Ovary (tissue), 7 donors: ENCODE measurements at regions not wholly inside any gene's neighbourhood (a gene's known extent, or its start where the extent isn't known, plus 50 kb on each side); places are given as distances from the start of the nearest gene placed in this dataset.

Source experiments
- DNase-seq, 5 donors: peaks; one replicate each; pipeline ENCODE4 v3.0.0-alpha.2; 2019 to 2020
- H3K27ac ChIP-seq, 2 donors: fragments of 200-600 bp; one replicate each; pipeline versions ENCODE4 v1.5.1 to v1.8.0; 2019 to 2022
- H3K27me3 ChIP-seq: fragments of 200-600 bp; one replicate; pipeline ENCODE4 v1.8.0; 2022
- H3K36me3 ChIP-seq: fragments of 200-600 bp; sonication (generic); one replicate; pipeline ENCODE4 v1.5.1; 2019
- H3K4me1 ChIP-seq: one replicate; pipeline ENCODE4 v1.8.1; 2013; ENCODE audit warnings: mild to moderate bottlenecking, moderate library complexity; ENCODE audit not compliant: insufficient read depth
- H3K4me3 ChIP-seq: fragments of 200-600 bp; sonication (generic); one replicate; pipeline ENCODE4 v1.5.1; 2017
- H3K9me3 ChIP-seq, 2 donors: fragments of 200-600 bp in 1 of 2; sonication (generic) in 1 of 2; one replicate each; pipeline versions ENCODE4 v1.5.1 to v1.8.1; 2013 to 2019; ENCODE audit warnings: mild to moderate bottlenecking in 1 of 2, moderate library complexity in 1 of 2
- EP300 ChIP-seq: sonication (generic); formaldehyde crosslinking; IDR thresholded peaks from one replicate; pipeline ENCODE4 v1.6.1; 2017; ENCODE audit warnings: antibody characterized with exemption
- POLR2A ChIP-seq: fragments of 450-650 bp; IDR thresholded peaks from one replicate; pipeline ENCODE4 v1.6.1; 2017; ENCODE audit warnings: antibody characterized with exemption, mild to moderate bottlenecking, moderate library complexity
- WGBS, 3 donors: extraction: QIAGEN DNeasy Blood & Tissue Kit in 1 of 3; methylation state at CpG; one replicate each; pipeline versions ENCODE4 v1.1.5 to v1.1.7; 2013 to 2017; 5-methylcytosine and 5-hydroxymethylcytosine counted together
- intact Hi-C, 4 donors: fragments of 100-400 bp; cut with DNase I; formaldehyde crosslinking; loops; one replicate each; pipeline versions ENCODE4 v1.11.0 to v1.15.1; 2022 to 2023
- TF ChIP-seq, protein P1 (sequence below), 3 donors: fragments of 450-650 bp in 2 of 3; fragments of 200-600 bp in 1 of 3; IDR thresholded peaks; one replicate each; pipeline versions ENCODE4 v1.5.1 to v1.8.0; 2016 to 2022; ENCODE audit warnings: antibody characterized with exemption in 3 of 3, mild to moderate bottlenecking in 1 of 3
- donor health status: DM: no; HTN: no; CAD: no; lungs with moderate emphysema.
- donor health status: DM: no; HTN: no; CAD: no.
- donor health status: Bipolar disorder and iron deficiency.
- donor health status: DM: no; HTN: no; CAD: no.
- donor health status: DM: yes; HTN: yes; CAD: no.

DNA sequence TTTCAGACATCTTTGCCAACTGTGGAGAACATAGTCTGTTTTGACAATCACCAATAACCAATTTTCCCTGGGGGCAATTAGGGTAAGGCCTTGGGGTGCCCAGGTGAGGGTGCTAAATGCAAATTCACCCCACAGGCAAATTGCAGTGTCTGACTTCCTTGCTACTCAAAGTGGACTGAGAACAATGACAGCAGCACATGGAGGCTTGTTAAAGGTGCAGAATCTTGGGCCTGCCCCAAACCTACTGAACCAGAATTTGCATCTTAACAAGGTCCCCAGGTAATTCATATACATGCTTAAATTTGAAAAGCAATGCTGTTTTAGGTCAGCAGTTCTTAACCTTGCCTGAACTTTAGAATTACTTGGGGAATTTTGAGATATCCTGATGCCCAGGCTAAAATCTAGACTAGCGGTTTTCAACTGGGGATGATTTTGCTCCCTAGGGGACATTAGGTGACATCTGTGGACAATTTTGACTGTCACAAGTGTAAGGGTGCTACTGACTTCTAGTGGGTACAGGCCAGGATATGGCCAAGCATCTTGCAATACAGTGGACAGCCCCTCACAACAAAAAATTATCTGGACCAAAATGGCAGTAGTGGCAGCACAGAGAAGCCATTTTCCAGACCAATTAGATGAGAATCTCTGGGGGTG lies 80.2 kb upstream of the GCFC2 start:
- intact Hi-C loops: no loop called here
- TF ChIP-seq EP300: no peak
- TF ChIP-seq, protein P1, sequence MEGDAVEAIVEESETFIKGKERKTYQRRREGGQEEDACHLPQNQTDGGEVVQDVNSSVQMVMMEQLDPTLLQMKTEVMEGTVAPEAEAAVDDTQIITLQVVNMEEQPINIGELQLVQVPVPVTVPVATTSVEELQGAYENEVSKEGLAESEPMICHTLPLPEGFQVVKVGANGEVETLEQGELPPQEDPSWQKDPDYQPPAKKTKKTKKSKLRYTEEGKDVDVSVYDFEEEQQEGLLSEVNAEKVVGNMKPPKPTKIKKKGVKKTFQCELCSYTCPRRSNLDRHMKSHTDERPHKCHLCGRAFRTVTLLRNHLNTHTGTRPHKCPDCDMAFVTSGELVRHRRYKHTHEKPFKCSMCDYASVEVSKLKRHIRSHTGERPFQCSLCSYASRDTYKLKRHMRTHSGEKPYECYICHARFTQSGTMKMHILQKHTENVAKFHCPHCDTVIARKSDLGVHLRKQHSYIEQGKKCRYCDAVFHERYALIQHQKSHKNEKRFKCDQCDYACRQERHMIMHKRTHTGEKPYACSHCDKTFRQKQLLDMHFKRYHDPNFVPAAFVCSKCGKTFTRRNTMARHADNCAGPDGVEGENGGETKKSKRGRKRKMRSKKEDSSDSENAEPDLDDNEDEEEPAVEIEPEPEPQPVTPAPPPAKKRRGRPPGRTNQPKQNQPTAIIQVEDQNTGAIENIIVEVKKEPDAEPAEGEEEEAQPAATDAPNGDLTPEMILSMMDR (IDR thresholded peaks at IDR 0.05): no peak
- Histone ChIP-seq H3K27me3 (no peaks in the 10 kb centered on the region), H3K4me3 (no peak overlapping the region), H3K36me3 (no peaks in the 10 kb centered on the region), H3K9me3 (no peaks in the 10 kb centered on the region), H3K4me1 (no peaks in the 10 kb centered on the region), H3K27ac (no peak overlapping the region)
- DNase-seq: no peak
- 97 to 100% (median 98%) methylated on average over 1 of the region's 1 CpG for WGBS, 3 donors

GRCh38 chr2:75790121-75790813 lies 79.6 kb upstream of the GCFC2 start:
- H3K27ac ChIP-seq: no peak overlapping the region
- no peaks in the 10 kb centered on the region for H3K27me3 ChIP-seq
- H3K4me3 ChIP-seq: no peak overlapping the region
- intact Hi-C loops: no loop called here
- H3K36me3 ChIP-seq: no peaks in the 10 kb centered on the region
- no peaks in the 10 kb centered on the region for H3K4me1 ChIP-seq
- no peak for DNase-seq
- no peak for TF ChIP-seq EP300
- TF ChIP-seq POLR2A: no peak
- TF ChIP-seq, protein P1 (IDR thresholded peaks at IDR 0.05): no peak
- H3K9me3 ChIP-seq: no peaks in the 10 kb centered on the region
- 48 to 58% (median 50%) methylated on average over 5 of the region's 5 CpGs for WGBS, 3 donors

GRCh38 chr2:75788902-75789301 lies 78.2 kb upstream of the GCFC2 start:
- intact Hi-C loops: loop anchor here in 1 of 4 donors (10.0 kb wide), 1 partner anchor 816 kb away; no protein-coding TSS in a partner anchor

DNA sequence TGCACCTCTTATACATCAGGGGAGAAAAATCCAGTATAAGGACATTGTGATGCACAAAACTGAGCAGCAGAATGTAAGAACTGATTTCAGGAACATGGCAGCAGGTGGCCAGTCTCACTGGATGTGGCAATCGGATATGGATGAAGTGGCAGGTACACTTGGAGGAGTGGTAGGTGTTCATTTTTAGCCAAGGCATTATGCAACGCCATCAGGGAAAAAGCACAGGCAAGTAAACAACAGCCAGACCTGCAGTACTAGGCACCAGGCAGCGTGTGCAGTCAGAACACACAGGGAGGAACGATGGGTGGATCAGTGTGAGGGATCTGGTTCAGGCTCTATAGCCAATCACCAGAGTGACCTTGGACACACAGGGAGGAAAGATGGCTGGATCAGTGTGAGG lies 77.4 kb upstream of the GCFC2 start:
- intact Hi-C loops: loop anchor here in 1 of 4 donors (10.0 kb wide), 1 partner anchor 817 kb away; no protein-coding TSS in a partner anchor
- H3K27ac ChIP-seq: no peak overlapping the region
- 74 to 84% (median 75%) methylated on average over 4 of the region's 4 CpGs for WGBS, 3 donors

More at GRCh38 chr2:75788902-75789301, 78.2 kb upstream of the GCFC2 start:
- Histone ChIP-seq H3K9me3 (no peaks in the 10 kb centered on the region), H3K4me3 (no peak overlapping the region), H3K4me1 (no peaks in the 10 kb centered on the region), H3K27ac (no peak overlapping the region), H3K36me3 (no peaks in the 10 kb centered on the region), H3K27me3 (no peaks in the 10 kb centered on the region)
- WGBS, 3 donors: 95 to 100% (median 96%) methylated on average over 1 of the region's 1 CpG
- TF ChIP-seq POLR2A (no peak), EP300 (no peak)
- TF ChIP-seq, protein P1 (IDR thresholded peaks at IDR 0.05): no peak
- DNase-seq: no peak

More for the DNA sequence above, 77.4 kb upstream of the GCFC2 start:
- Histone ChIP-seq H3K9me3 (no peaks in the 10 kb centered on the region), H3K36me3 (no peaks in the 10 kb centered on the region), H3K4me1 (no peaks in the 10 kb centered on the region), H3K4me3 (no peak overlapping the region), H3K27me3 (no peaks in the 10 kb centered on the region)
- DNase-seq: no peak
- TF ChIP-seq, protein P1 (IDR thresholded peaks at IDR 0.05): no peak
- no peak for TF ChIP-seq EP300
- TF ChIP-seq POLR2A: no peak
